WI38 (cell line): ENCODE measurements at regions not wholly inside any gene's neighbourhood (a gene's known extent, or its start where the extent isn't known, plus 50 kb on each side); places are given as distances from the start of the nearest gene placed in this dataset.

ENCODE experiments used
- H3K4me3 ChIP-seq: 2 replicates; pipeline ENCODE4 v1.5.1; 2011; ENCODE audit warnings: low read depth, mild to moderate bottlenecking, control low read depth, low read length
- CTCF ChIP-seq: IDR thresholded peaks from 2 replicates; pipeline ENCODE4 v1.5.1; 2012; ENCODE audit warnings: low read depth, mild to moderate bottlenecking, control low read depth, low read length

GRCh38 chr19:29290853-29291252, 77.9 kb upstream of the UQCRFS1 start:
- TF ChIP-seq CTCF: no peak
- no peak overlapping the region for H3K4me3 ChIP-seq

DNA sequence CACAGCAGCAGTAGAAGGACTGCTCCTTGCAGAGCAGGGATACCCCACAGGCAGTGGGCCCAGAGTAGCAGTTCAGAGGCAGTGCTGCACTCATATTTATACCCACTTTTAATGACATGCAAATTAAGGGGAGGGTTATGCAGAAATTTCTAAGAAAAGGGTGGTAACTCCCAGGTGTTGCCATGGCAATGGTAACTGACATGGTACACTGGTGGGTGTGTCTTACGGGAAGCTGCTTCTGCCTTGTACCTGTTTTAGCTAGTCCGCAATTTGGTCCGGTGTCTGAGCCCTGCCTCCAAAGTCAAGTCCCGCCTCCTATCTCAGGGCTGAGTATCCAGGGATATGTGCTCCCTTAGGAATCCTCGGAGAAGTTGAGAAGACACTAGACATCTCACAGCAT, 79.2 kb upstream of the UQCRFS1 start:
- H3K4me3 ChIP-seq: no peak overlapping the region
- no peak for TF ChIP-seq CTCF

DNA sequence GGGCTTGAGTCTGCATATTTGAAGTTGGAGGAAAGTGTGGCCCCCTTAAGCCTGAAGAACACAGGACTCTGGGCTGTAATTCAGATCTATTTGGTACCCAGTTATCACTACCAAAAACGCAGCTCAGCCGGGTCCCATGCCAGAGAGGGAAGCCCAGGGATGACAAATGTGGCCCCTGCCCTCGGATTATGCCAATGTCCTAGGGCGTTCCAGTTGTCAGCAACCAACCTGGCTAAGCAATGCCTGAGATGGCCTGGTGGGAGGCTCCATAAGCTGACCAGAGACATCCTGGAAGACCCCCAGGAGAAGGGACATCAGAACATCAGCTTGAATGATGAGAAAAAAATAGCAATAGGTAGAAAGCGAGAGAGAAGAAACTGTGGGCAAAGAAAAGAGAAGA, 79.6 kb upstream of the UQCRFS1 start:
- H3K4me3 ChIP-seq: no peak overlapping the region
- no peak for TF ChIP-seq CTCF

DNA sequence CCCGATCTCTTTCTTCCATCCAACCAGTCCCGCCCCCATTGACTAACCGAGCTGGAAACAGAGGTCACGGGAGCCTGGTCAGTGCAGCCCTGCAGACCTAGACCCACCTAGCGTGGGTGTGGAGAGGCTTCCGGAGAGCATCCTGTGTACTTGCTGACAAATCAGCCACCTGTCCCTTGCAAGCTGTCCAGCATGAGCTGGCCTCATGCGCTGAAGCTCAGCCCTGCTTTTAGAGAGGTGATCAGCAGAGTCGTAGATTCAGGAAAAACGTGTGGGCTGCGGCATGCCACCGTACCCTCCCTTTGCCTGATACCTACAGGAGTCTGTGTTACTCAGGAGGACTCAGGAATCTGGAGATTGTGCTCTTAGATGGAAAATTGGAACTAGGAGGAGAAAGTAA, 80.3 kb upstream of the UQCRFS1 start:
- TF ChIP-seq CTCF: no peak

GRCh38 chr19:29293736-29294342, 80.9 kb upstream of the UQCRFS1 start:
- no peak overlapping the region for H3K4me3 ChIP-seq
- no peak for TF ChIP-seq CTCF

More for the DNA sequence above, 80.3 kb upstream of the UQCRFS1 start:
- no peak overlapping the region for H3K4me3 ChIP-seq

DNA sequence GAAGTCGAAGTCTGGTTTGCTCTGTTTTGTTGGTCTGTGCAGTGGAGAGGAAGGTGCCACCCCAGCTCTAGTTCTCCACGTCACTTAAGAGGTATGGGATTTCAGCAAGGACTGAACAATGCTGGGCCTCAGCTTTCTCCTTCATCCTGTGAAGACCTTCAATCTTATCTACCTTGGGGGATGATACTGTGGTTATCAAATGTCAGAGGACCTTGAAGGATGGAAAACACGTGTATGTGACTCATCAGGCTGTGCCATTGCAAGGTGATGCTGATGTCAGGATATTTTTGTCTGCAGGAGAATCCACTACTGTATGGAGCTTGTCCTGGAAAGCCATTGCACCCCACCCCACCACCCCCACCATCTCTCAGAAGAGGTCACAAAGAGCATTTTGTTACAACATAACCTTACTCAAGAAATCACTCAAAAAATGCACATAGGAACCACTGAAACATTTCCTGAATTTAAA, 81.4 kb upstream of the UQCRFS1 start:
- no peak overlapping the region for H3K4me3 ChIP-seq
- TF ChIP-seq CTCF: no peak

- no peak for TF ChIP-seq CTCF
- no peak overlapping the region for H3K4me3 ChIP-seq
These were observed 82.3 kb upstream of the UQCRFS1 start for GRCh38 chr19:29295285-29295684.
